Mononuclear cell (primary cell): ENCODE measurements at regions not wholly inside any gene's neighbourhood (a gene's known extent, or its start where the extent isn't known, plus 50 kb on each side); places are given as distances from the start of the nearest gene placed in this dataset.
"Not testable (repeated sequence)": the region's sequence is repeated elsewhere in the genome, so short reads cannot be mapped to it uniquely, and the experiment has no call there.

Experiments
- H3K27me3 ChIP-seq: 2 replicates; pipeline ENCODE4 v1.6.0; 2011; ENCODE audit warnings: low read length, control low read depth; ENCODE audit not compliant: insufficient read depth
- H3K4me1 ChIP-seq: 2 replicates; pipeline ENCODE4 v1.5.1; 2011; ENCODE audit warnings: mild to moderate bottlenecking, low read length, control low read depth; ENCODE audit not compliant: insufficient read depth
- H3K4me3 ChIP-seq: 2 replicates; pipeline ENCODE4 v1.5.1; 2011; ENCODE audit warnings: mild to moderate bottlenecking, low read length, moderate library complexity
- H3K9me3 ChIP-seq: 2 replicates; pipeline ENCODE4 v1.5.1; 2011; ENCODE audit warnings: low read depth, mild to moderate bottlenecking, control low read depth, low read length

- Histone ChIP-seq H3K27me3 (no peaks in the 10 kb centered on the region), H3K9me3 (no peaks in the 10 kb centered on the region), H3K4me1 (no peaks in the 10 kb centered on the region), H3K4me3 (no peak overlapping the region)
Observed at GRCh38 chr10:6699336-6699735, 119.3 kb upstream of the PRKCQ start.

GRCh38 chr10:6695519-6695918, 115.4 kb upstream of the PRKCQ start:
- Histone ChIP-seq H3K27me3 (no peaks in the 10 kb centered on the region), H3K4me3 (no peak overlapping the region), H3K4me1 (no peaks in the 10 kb centered on the region), H3K9me3 (no peaks in the 10 kb centered on the region)

- Histone ChIP-seq H3K27me3 (no peaks in the 10 kb centered on the region), H3K9me3 (no peaks in the 10 kb centered on the region), H3K4me1 (no peaks in the 10 kb centered on the region), H3K4me3 (no peak overlapping the region)
Observed at GRCh38 chr10:6694447-6695140, 114.5 kb upstream of the PRKCQ start.

- Histone ChIP-seq H3K27me3 (no peaks in the 10 kb centered on the region), H3K9me3 (no peaks in the 10 kb centered on the region), H3K4me3 (no peak overlapping the region), H3K4me1 (no peaks in the 10 kb centered on the region)
Observed at GRCh38 chr10:6692856-6693255, 112.8 kb upstream of the PRKCQ start.

GRCh38 chr10:6692103-6692502, 112.0 kb upstream of the PRKCQ start:
- H3K4me3 ChIP-seq, result no peak overlapping the region
- no peaks in the 10 kb centered on the region for H3K4me1 ChIP-seq
- H3K27me3 ChIP-seq, result no peaks in the 10 kb centered on the region
- H3K9me3 ChIP-seq, result no peaks in the 10 kb centered on the region

GRCh38 chr10:6689036-6689435, 109.0 kb upstream of the PRKCQ start:
- Histone ChIP-seq H3K4me3 (no peak overlapping the region), H3K9me3 (no peaks in the 10 kb centered on the region), H3K4me1 (no peaks in the 10 kb centered on the region), H3K27me3 (no peaks in the 10 kb centered on the region)

GRCh38 chr10:6680735-6681134, 100.7 kb upstream of the PRKCQ start:
- Histone ChIP-seq H3K27me3 (peaks cover 7% of the 10 kb centered on the region), H3K4me1 (no peaks in the 10 kb centered on the region), H3K4me3 (no peak overlapping the region), H3K9me3 (no peaks in the 10 kb centered on the region)

GRCh38 chr10:6678956-6679355, 98.9 kb upstream of the PRKCQ start:
- no peak overlapping the region for H3K4me3 ChIP-seq
- no peaks in the 10 kb centered on the region for H3K9me3 ChIP-seq
- H3K4me1 ChIP-seq, result no peaks in the 10 kb centered on the region
- H3K27me3 ChIP-seq, result peaks cover 14% of the 10 kb centered on the region

- Histone ChIP-seq H3K27me3 (peaks cover 14% of the 10 kb centered on the region), H3K9me3 (no peaks in the 10 kb centered on the region), H3K4me1 (no peaks in the 10 kb centered on the region), H3K4me3 (no peak overlapping the region)
Observed at GRCh38 chr10:6678211-6678803, 98.2 kb upstream of the PRKCQ start.

- H3K9me3 ChIP-seq, H3K4me3 ChIP-seq, H3K4me1 ChIP-seq: not testable (repeated sequence)
- H3K27me3 ChIP-seq, result peaks cover 14% of the 10 kb centered on the region
Observed at GRCh38 chr10:6677129-6677528, 97.1 kb upstream of the PRKCQ start.

- Histone ChIP-seq H3K4me3 (no peak overlapping the region), H3K27me3 (peaks cover 12% of the 10 kb centered on the region), H3K4me1 (no peaks in the 10 kb centered on the region), H3K9me3 (no peaks in the 10 kb centered on the region)
Observed at GRCh38 chr10:6674291-6674690, 94.2 kb upstream of the PRKCQ start.

GRCh38 chr10:6671976-6672375, 91.9 kb upstream of the PRKCQ start:
- no peaks in the 10 kb centered on the region for H3K9me3 ChIP-seq
- H3K27me3 ChIP-seq, result peaks cover 13% of the 10 kb centered on the region
- no peak overlapping the region for H3K4me3 ChIP-seq
- no peaks in the 10 kb centered on the region for H3K4me1 ChIP-seq

- Histone ChIP-seq H3K27me3 (peaks cover 7% of the 10 kb centered on the region), H3K4me1 (peaks cover 6% of the 10 kb centered on the region), H3K9me3 (no peaks in the 10 kb centered on the region), H3K4me3 (no peak overlapping the region)
Observed at GRCh38 chr10:6669269-6669859, 89.3 kb upstream of the PRKCQ start.

- Histone ChIP-seq H3K4me1 (peaks cover 6% of the 10 kb centered on the region), H3K4me3 (no peak overlapping the region), H3K9me3 (no peaks in the 10 kb centered on the region), H3K27me3 (peaks cover 7% of the 10 kb centered on the region)
Observed at GRCh38 chr10:6667679-6668270, 87.7 kb upstream of the PRKCQ start.

- peaks cover 6% of the 10 kb centered on the region for H3K4me1 ChIP-seq
- no peak overlapping the region for H3K4me3 ChIP-seq
- no peaks in the 10 kb centered on the region for H3K9me3 ChIP-seq
- peaks cover 7% of the 10 kb centered on the region for H3K27me3 ChIP-seq
Observed at GRCh38 chr10:6667150-6667549, 87.1 kb upstream of the PRKCQ start.
